Ascending aorta (tissue), 2 donors: ENCODE measurements at regions not wholly inside any gene's neighbourhood (a gene's known extent, or its start where the extent isn't known, plus 50 kb on each side); places are given as distances from the start of the nearest gene placed in this dataset.

Source experiments
- DNase-seq, 2 donors: peaks; one replicate each; pipeline ENCODE4 v3.0.0-alpha.2; 2019; ENCODE audit warnings: low spot score in 2 of 2
- H3K27ac ChIP-seq, 2 donors: fragments of 200-600 bp; sonication (generic); one replicate each; pipeline ENCODE4 v1.5.1; 2016 to 2017; ENCODE audit warnings: mild to moderate bottlenecking in 1 of 2
- H3K27me3 ChIP-seq: fragments of 200-600 bp; sonication (generic); one replicate; pipeline ENCODE4 v1.5.1; 2017
- H3K36me3 ChIP-seq, 2 donors: fragments of 200-600 bp; sonication (generic); one replicate each; pipeline ENCODE4 v1.5.1; 2016
- H3K4me1 ChIP-seq, 2 donors: fragments of 200-600 bp; sonication (generic); one replicate each; pipeline ENCODE4 v1.5.1; 2016 to 2017; ENCODE audit warnings: mild to moderate bottlenecking in 1 of 2
- H3K4me3 ChIP-seq, 2 donors: fragments of 200-600 bp; sonication (generic); one replicate each; pipeline ENCODE4 v1.5.1; 2016 to 2017; ENCODE audit warnings: mild to moderate bottlenecking in 1 of 2
- H3K9me3 ChIP-seq, 2 donors: fragments of 200-600 bp; sonication (generic); one replicate each; pipeline ENCODE4 v1.5.1; 2016
- CTCF ChIP-seq, 3 experiments: fragments of 200-600 bp in 2 of 3; fragments of 450-650 bp in 1 of 3; sonication (generic) in 2 of 3; IDR thresholded peaks; one replicate each; pipeline ENCODE4 v1.5.1; 2016 to 2019; ENCODE audit warnings: antibody characterized with exemption in 3 of 3, mild to moderate bottlenecking in 1 of 3, moderate library complexity in 1 of 3
- intact Hi-C: fragments of 100-400 bp; cut with DNase I; formaldehyde crosslinking; loops from one replicate; pipeline ENCODE4 v1.15.1; 2023

DNA sequence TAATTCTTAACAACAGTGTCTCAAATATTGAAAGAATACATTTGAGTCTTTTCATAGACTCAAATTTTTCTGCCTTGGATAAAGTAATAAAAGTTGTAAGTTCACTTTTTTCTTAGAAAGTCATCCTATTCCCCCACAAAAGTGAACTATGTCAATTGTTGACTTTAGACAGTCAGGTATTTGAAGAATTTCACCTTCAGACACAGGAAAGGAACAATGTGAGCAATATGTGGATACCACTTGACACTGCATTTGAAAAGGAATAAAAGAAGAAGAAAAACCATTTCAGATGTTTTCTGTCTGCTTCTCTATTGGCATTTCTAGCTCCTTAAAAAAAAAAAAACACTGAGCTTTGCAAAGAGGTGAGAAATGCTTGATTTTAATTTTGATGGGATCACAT, 1389.0 kb upstream of the IGFBP7 start:
- Histone ChIP-seq H3K4me3 (no peak overlapping the region), H3K4me1 (no peaks in the 10 kb centered on the region), H3K9me3 (no peaks in the 10 kb centered on the region), H3K27ac (no peak overlapping the region), H3K36me3 (no peaks in the 10 kb centered on the region), H3K27me3 (no peaks in the 10 kb centered on the region)
- intact Hi-C loops: no loop called here
- TF ChIP-seq CTCF (IDR thresholded peaks at IDR 0.05): no peak
- DNase-seq: no peak

DNA sequence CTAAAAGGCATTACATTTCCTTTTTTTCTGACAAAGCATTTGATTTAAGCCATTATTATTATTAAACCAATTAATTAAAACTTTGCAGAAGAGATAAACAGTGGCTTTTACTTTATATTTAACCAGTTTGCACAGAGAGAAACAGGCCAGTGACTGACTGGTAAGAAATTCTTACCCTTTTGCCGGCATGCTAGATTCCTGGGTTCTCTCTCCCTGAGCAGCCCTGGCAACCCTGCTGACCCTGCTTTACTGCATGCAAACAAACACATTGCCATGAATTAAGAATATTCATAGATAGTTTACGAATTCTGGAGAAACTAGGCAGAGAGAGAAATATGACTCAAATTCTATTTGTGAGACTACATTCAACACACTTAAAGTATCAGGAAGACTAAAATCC, 1381.4 kb upstream of the IGFBP7 start:
- Histone ChIP-seq H3K4me3 (no peak overlapping the region), H3K4me1 (no peaks in the 10 kb centered on the region), H3K27me3 (no peaks in the 10 kb centered on the region), H3K9me3 (no peaks in the 10 kb centered on the region), H3K36me3 (no peaks in the 10 kb centered on the region), H3K27ac (no peak overlapping the region)
- no peak for TF ChIP-seq CTCF (IDR thresholded peaks at IDR 0.05)
- intact Hi-C loops: no loop called here
- DNase-seq: no peak

- TF ChIP-seq CTCF (IDR thresholded peaks at IDR 0.05): no peak
- H3K9me3 ChIP-seq: no peaks in the 10 kb centered on the region
- H3K36me3 ChIP-seq: no peaks in the 10 kb centered on the region
- H3K27me3 ChIP-seq: no peaks in the 10 kb centered on the region
- no peaks in the 10 kb centered on the region for H3K4me1 ChIP-seq
- H3K27ac ChIP-seq: no peak overlapping the region
- H3K4me3 ChIP-seq: no peak overlapping the region
- intact Hi-C loops: no loop called here
- no peak for DNase-seq
Measured at GRCh38 chr4:58477950-58478349, 1367.8 kb upstream of the IGFBP7 start.

DNA sequence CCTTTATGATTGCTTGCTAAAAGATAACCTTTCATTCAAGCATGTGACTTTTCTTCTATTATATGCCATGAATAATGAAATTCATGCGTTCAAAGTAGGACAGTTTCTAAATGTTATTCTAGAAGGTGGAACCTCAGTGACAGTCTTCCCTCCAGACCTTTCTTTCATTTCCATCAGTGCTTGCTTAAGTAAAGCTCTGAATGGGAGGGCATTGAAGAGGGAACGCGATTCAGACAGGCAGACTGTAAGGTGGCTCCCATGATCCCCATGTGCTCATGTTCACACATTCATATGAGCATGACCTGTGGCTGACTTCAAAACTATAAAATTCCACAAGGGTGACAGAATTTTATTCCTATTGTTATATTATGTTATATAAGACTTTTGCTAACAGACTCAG, 1367.3 kb upstream of the IGFBP7 start:
- intact Hi-C loops: no loop called here
- Histone ChIP-seq H3K4me3 (no peak overlapping the region), H3K36me3 (no peaks in the 10 kb centered on the region), H3K9me3 (no peaks in the 10 kb centered on the region), H3K27ac (no peak overlapping the region), H3K4me1 (no peaks in the 10 kb centered on the region), H3K27me3 (no peaks in the 10 kb centered on the region)
- no peak for TF ChIP-seq CTCF (IDR thresholded peaks at IDR 0.05)
- no peak for DNase-seq

DNA sequence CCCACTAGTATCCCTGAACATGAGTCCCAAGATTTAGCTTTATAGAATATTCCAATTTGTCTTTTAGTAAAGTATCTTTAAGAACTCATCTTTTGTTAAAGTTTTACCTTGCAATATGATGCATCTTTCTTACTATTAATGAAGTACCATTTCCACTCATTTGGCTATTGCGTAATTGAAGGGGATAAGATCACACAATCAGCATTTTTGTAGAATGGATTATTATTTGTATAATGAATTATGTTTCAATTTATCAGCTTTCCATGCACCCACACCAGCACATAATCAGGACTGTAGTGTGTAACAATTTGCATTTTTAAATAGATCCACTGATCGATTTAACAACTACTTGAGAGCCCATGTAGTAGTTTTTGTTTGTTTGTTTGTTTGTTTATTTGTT, 1364.9 kb upstream of the IGFBP7 start:
- no peaks in the 10 kb centered on the region for H3K4me1 ChIP-seq

More for the DNA sequence above, 1364.9 kb upstream of the IGFBP7 start:
- intact Hi-C loops: no loop called here
- Histone ChIP-seq H3K36me3 (no peaks in the 10 kb centered on the region), H3K27ac (no peak overlapping the region), H3K4me3 (no peak overlapping the region), H3K27me3 (no peaks in the 10 kb centered on the region), H3K9me3 (no peaks in the 10 kb centered on the region)
- no peak for DNase-seq
- no peak for TF ChIP-seq CTCF (IDR thresholded peaks at IDR 0.05)
